HL-60 (cell line): ENCODE measurements at regions not wholly inside any gene's neighbourhood (a gene's known extent, or its start where the extent isn't known, plus 50 kb on each side); places are given as distances from the start of the nearest gene placed in this dataset.

ENCODE experiments used
- DNase-seq, 2 experiments: peaks; one replicate each; pipeline ENCODE4 v3.0.0-alpha.2; 2010 to 2020; ENCODE audit warnings: low read depth in 1 of 2, low spot score in 1 of 2
- H3K27ac ChIP-seq: fragments of 250-450 bp; sonication (Bioruptor Pico); replicated peaks from 2 replicates; pipeline ENCODE4 v1.5.1; 2020; ENCODE audit warnings: mild to moderate bottlenecking, moderate library complexity
- H3K27me3 ChIP-seq: fragments of 250-450 bp; sonication (Bioruptor Pico); 2 replicates; pipeline ENCODE4 v1.5.1; 2021; ENCODE audit warnings: mild to moderate bottlenecking, moderate library complexity; ENCODE audit not compliant: insufficient read depth, poor library complexity, severe bottlenecking
- H3K4me3 ChIP-seq: replicated peaks from 2 replicates; pipeline ENCODE4 v1.5.1; 2011; ENCODE audit warnings: mild to moderate bottlenecking, control low read depth, low read length; ENCODE audit not compliant: insufficient read depth
- CTCF ChIP-seq: IDR thresholded peaks from one replicate; pipeline ENCODE4 v1.5.1; 2011; ENCODE audit warnings: low read length, control low read depth, inconsistent platforms; ENCODE audit not compliant: insufficient read depth
- GABPA ChIP-seq: IDR thresholded peaks from 2 replicates; pipeline ENCODE4 v1.6.1; 2012; ENCODE audit warnings: low read depth
- POLR2AphosphoS5 ChIP-seq: IDR thresholded peaks from 2 replicates; pipeline ENCODE4 v1.6.1; 2012; ENCODE audit warnings: low read depth
- REST ChIP-seq: IDR thresholded peaks from 2 replicates; pipeline ENCODE4 v1.6.1; 2012; ENCODE audit warnings: low read depth; ENCODE audit not compliant: insufficient replicate concordance
- SPI1 ChIP-seq: IDR thresholded peaks from 2 replicates; pipeline ENCODE4 v1.6.1; 2012; ENCODE audit warnings: low read depth, mild to moderate bottlenecking, borderline replicate concordance

GRCh38 chr7:1313613-1314012 is 80.9 kb downstream of the UNCX start:
- TF ChIP-seq POLR2AphosphoS5 (no peak), CTCF (no peak), SPI1 (no peak), REST (no peak), GABPA (no peak)
- H3K27me3 ChIP-seq = no peaks in the 10 kb centered on the region
- H3K4me3 ChIP-seq = no peak overlapping the region
- H3K27ac ChIP-seq = no peak overlapping the region
- no peak for DNase-seq

GRCh38 chr7:1314021-1314907 is 81.6 kb downstream of the UNCX start:
- no peak overlapping the region for H3K4me3 ChIP-seq
- TF ChIP-seq CTCF = no peak
- no peak for TF ChIP-seq GABPA
- no peak for TF ChIP-seq SPI1
- TF ChIP-seq POLR2AphosphoS5 = no peak
- no peak for TF ChIP-seq REST
- no peak overlapping the region for H3K27ac ChIP-seq
- no peak for DNase-seq
- no peaks in the 10 kb centered on the region for H3K27me3 ChIP-seq

GRCh38 chr7:1314908-1315450 is 82.3 kb downstream of the UNCX start:
- no peak overlapping the region for H3K4me3 ChIP-seq
- H3K27ac ChIP-seq = no peak overlapping the region
- TF ChIP-seq REST (no peak), CTCF (no peak), GABPA (no peak), SPI1 (no peak), POLR2AphosphoS5 (no peak)
- no peak for DNase-seq
- no peaks in the 10 kb centered on the region for H3K27me3 ChIP-seq
